MCF 10A (cell line): ENCODE measurements at regions not wholly inside any gene's neighbourhood (a gene's known extent, or its start where the extent isn't known, plus 50 kb on each side); places are given as distances from the start of the nearest gene placed in this dataset.
A peak's percentile ranks its signal among the peaks of the same experiment; 100 is the strongest.

Experiments
- BruUV-seq: library from RNA; stranded (reverse); fragments of 400-500 nt; replicated peaks from 2 replicates; lab custom pipeline; 2021; lab: Mats Ljungman, UMichigan
- CTCF ChIA-PET: fragments of 300-600 bp; sonication (Branson Sonifier 250); formaldehyde crosslinking; extraction: SDS; loops from one replicate; lab custom pipeline; 2021; ENCODE audit warnings: antibody characterized with exemption, inconsistent platforms; lab: Yijun Ruan, JAX
- POLR2A ChIA-PET: fragments of 300-600, 350-650 bp; sonication (Branson Sonifier 250); formaldehyde crosslinking; extraction: SDS; loops from one replicate; lab custom pipeline; 2020; ENCODE audit warnings: antibody characterized with exemption, inconsistent platforms; lab: Yijun Ruan, JAX
- DNase-seq: peaks from one replicate; pipeline ENCODE4 v3.0.0-alpha.2; 2018; ENCODE audit not compliant: unreplicated experiment
- H3K27ac Mint-ChIP-seq: one replicate; pipeline ENCODE4 v1.8.0; 2022; ENCODE audit warnings: mild to moderate bottlenecking, low read depth, mixed read lengths; ENCODE audit not compliant: unreplicated experiment
- H3K27me3 Mint-ChIP-seq: one replicate; pipeline ENCODE4 v1.8.0; 2022; ENCODE audit warnings: mixed read lengths; ENCODE audit not compliant: insufficient read depth, unreplicated experiment
- H3K36me3 Mint-ChIP-seq: one replicate; pipeline ENCODE4 v1.8.0; 2022; ENCODE audit warnings: mild to moderate bottlenecking, moderate library complexity, mixed read lengths; ENCODE audit not compliant: insufficient read depth, unreplicated experiment
- H3K4me1 Mint-ChIP-seq: one replicate; pipeline ENCODE4 v1.8.0; 2022; ENCODE audit warnings: mixed read lengths; ENCODE audit not compliant: insufficient read depth, unreplicated experiment
- H3K4me3 Mint-ChIP-seq: one replicate; pipeline ENCODE4 v1.8.0; 2022; ENCODE audit warnings: mild to moderate bottlenecking, moderate library complexity, mixed read lengths; ENCODE audit not compliant: unreplicated experiment
- H3K9me3 Mint-ChIP-seq: one replicate; pipeline ENCODE4 v1.8.0; 2022; ENCODE audit warnings: mixed read lengths; ENCODE audit not compliant: unreplicated experiment
- intact Hi-C: fragments of 100-400 bp; cut with micrococcal nuclease; formaldehyde crosslinking; loops from 2 replicates; pipeline ENCODE4 v1.14.1; 2022
- TF ChIP-seq, protein P1 (sequence below): fragments of 200-600 bp; IDR thresholded peaks from one replicate; pipeline ENCODE4 v1.8.0; 2022; ENCODE audit warnings: antibody characterized with exemption, mild to moderate bottlenecking; ENCODE audit not compliant: unreplicated experiment

DNA sequence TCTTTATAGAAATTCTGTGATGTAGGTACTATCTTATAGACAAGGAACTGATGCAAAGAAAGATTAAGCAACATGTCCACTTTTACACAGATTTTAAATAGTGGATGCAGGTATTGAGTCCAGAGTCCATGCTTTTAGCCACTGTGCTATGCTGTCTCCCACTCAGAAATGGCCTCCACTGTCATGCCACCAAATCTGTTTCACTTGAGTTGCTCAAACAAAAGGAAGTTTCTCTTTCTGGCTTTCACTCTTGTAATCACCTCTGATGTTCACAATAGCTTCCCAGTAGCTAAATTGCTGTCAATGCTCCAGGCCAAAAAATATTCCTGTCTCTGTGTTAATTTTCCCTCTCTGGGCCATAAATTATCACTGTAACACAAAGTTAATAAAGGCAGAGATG, 77.0 kb upstream of the RASA1 start:
- peaks cover 23% of the 10 kb centered on the region for H3K4me1 Mint-ChIP-seq
- no peak for DNase-seq
- intact Hi-C loops: no loop called here
- no peak overlapping the region for H3K27ac Mint-ChIP-seq
- H3K27me3 Mint-ChIP-seq: no peaks in the 10 kb centered on the region
- H3K9me3 Mint-ChIP-seq: no peaks in the 10 kb centered on the region
- ChIA-PET POLR2A (interaction anchor here (0.6 kb wide), 2 partner anchors 9 to 159 kb away, joined by 3 read pairs; no protein-coding TSS in a partner anchor), CTCF (no interaction called here)
- BruUV-seq: no TSS peak
- TF ChIP-seq, protein P1, sequence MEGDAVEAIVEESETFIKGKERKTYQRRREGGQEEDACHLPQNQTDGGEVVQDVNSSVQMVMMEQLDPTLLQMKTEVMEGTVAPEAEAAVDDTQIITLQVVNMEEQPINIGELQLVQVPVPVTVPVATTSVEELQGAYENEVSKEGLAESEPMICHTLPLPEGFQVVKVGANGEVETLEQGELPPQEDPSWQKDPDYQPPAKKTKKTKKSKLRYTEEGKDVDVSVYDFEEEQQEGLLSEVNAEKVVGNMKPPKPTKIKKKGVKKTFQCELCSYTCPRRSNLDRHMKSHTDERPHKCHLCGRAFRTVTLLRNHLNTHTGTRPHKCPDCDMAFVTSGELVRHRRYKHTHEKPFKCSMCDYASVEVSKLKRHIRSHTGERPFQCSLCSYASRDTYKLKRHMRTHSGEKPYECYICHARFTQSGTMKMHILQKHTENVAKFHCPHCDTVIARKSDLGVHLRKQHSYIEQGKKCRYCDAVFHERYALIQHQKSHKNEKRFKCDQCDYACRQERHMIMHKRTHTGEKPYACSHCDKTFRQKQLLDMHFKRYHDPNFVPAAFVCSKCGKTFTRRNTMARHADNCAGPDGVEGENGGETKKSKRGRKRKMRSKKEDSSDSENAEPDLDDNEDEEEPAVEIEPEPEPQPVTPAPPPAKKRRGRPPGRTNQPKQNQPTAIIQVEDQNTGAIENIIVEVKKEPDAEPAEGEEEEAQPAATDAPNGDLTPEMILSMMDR: no peak
- no peak overlapping the region for H3K4me3 Mint-ChIP-seq
- no peaks in the 10 kb centered on the region for H3K36me3 Mint-ChIP-seq

DNA sequence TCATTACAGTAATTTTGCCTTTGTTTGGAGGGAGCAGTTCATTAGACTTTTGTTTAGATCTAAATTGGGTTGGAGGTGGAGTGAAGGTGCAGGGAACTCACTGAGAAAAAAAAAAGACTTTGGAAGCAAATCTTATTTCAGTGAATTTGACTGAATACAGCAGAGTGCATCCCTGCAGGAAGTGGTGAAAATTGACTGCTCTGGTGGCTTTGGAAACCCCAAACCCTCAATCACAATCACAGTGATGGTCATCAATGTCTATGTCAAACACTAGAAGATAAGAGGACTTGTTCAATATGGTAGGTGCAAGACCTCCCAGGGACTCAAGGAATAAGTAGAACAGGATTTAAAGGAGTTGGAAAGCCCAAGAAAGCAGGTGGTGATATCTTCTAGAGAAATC, 76.0 kb upstream of the RASA1 start:
- Mint-ChIP-seq H3K4me1 (peaks cover 22% of the 10 kb centered on the region), H3K27ac (no peak overlapping the region), H3K27me3 (no peaks in the 10 kb centered on the region), H3K36me3 (no peaks in the 10 kb centered on the region), H3K4me3 (no peak overlapping the region), H3K9me3 (no peaks in the 10 kb centered on the region)
- POLR2A ChIA-PET: interaction anchor here (0.6 kb wide), 1 partner anchor 8 kb away, joined by 3 read pairs; no protein-coding TSS in a partner anchor
- TF ChIP-seq, protein P1: no peak
- no TSS peak for BruUV-seq
- DNase-seq: no peak
- intact Hi-C loops: no loop called here
- CTCF ChIA-PET: no interaction called here

DNA sequence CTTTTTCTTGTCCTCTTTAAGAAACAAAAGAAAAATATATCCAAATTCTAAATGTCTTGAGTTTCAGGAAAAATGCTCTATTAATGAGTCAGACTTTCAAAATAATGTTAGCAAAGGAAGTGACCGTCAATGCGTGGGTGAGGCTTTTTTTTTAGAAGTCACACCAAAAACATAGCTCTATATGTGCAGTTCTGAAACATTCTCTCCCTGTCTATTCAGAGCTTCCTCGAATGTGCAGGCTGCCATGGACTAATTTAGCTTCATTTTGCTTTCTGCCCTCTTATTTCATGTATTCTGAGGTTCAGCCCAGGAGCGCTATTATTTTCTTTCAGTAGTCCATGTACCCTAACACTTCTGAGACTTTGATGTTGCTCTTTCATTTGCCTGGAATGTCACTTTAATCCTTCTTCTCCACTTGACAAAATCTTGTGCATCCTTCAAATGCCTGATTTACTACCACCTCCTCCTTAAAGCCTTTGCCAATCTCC, 72.5 kb upstream of the RASA1 start:
- intact Hi-C loops: no loop called here
- Mint-ChIP-seq H3K4me1 (peaks cover 17% of the 10 kb centered on the region), H3K36me3 (no peaks in the 10 kb centered on the region), H3K9me3 (no peaks in the 10 kb centered on the region), H3K27ac (peak overlapping the region; percentile 83), H3K27me3 (no peaks in the 10 kb centered on the region), H3K4me3 (no peak overlapping the region)
- TF ChIP-seq, protein P1: no peak
- no TSS peak for BruUV-seq
- DNase-seq: peak; percentile 58
- ChIA-PET POLR2A (interaction anchor here (0.5 to 1.1 kb wide), 4 partner anchors 13 to 74 kb away, joined by 3 to 6 read pairs (median 4); no protein-coding TSS in a partner anchor), CTCF (interaction anchor here (0.5 to 0.7 kb wide), 3 partner anchors 12 to 251 kb away, joined by 3 read pairs; no protein-coding TSS in a partner anchor)

DNA sequence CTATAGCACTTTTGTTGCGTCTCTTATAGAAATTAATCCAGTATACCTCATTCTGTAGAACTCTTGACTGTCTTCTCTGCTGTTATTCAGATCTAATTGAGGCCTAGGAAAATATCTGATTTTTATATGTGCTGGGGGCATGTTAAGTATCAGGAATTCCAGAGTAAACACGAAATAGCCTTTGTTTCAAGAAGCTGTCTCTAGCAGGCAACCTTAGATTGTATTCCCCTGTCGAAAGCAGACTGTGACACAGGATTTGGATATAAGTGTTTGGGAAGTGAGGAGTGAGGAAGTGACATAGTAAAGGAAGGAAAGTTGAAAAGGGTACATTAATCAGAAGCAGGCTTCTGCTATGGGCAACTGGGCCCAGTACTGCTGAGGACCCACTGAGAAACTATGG, 72.1 kb upstream of the RASA1 start:
- intact Hi-C loops: no loop called here
- Mint-ChIP-seq H3K4me3 (no peak overlapping the region), H3K27me3 (no peaks in the 10 kb centered on the region), H3K4me1 (peaks cover 15% of the 10 kb centered on the region), H3K9me3 (no peaks in the 10 kb centered on the region), H3K36me3 (no peaks in the 10 kb centered on the region), H3K27ac (peak overlapping the region; percentile 83)
- POLR2A ChIA-PET: interaction anchor here (1.0 kb wide), 1 partner anchor 73 kb away, joined by 4 read pairs; no protein-coding TSS in a partner anchor
- TF ChIP-seq, protein P1: no peak
- CTCF ChIA-PET: interaction anchor here (0.6 kb wide), 1 partner anchor 181 kb away, joined by 3 read pairs; no protein-coding TSS in a partner anchor
- BruUV-seq: no TSS peak
- DNase-seq: no peak
